Sigmoid colon (tissue), 3 donors: ENCODE measurements at regions not wholly inside any gene's neighbourhood (a gene's known extent, or its start where the extent isn't known, plus 50 kb on each side); places are given as distances from the start of the nearest gene placed in this dataset.

Source experiments
- CTCF ChIP-seq, 4 experiments: fragments of 450-650 bp in 3 of 4; fragments of 200-600 bp in 1 of 4; IDR thresholded peaks; one replicate each; pipeline ENCODE4 v1.5.1; 2016 to 2019; ENCODE audit warnings: antibody characterized with exemption in 4 of 4, mild to moderate bottlenecking in 3 of 4, moderate library complexity in 2 of 4
- POLR2A ChIP-seq, 2 donors: fragments of 450-650 bp; IDR thresholded peaks; one replicate each; pipeline ENCODE4 v1.6.1; 2016; ENCODE audit warnings: antibody characterized with exemption in 2 of 2, mild to moderate bottlenecking in 2 of 2, moderate library complexity in 2 of 2

GRCh38 chr13:99883805-99884204, 87.8 kb downstream of the ZIC5 start:
- TF ChIP-seq CTCF (IDR thresholded peaks at IDR 0.05) (no peak), POLR2A (IDR thresholded peaks at IDR 0.05) (no peak)
